ENCODE measurements at regions not wholly inside any gene's neighbourhood (a gene's known extent, or its start where the extent isn't known, plus 50 kb on each side); places are given as distances from the start of the nearest gene placed in this dataset.
"Not testable (repeated sequence)": the region's sequence is repeated elsewhere in the genome, so short reads cannot be mapped to it uniquely, and the experiment has no call there.

DNA sequence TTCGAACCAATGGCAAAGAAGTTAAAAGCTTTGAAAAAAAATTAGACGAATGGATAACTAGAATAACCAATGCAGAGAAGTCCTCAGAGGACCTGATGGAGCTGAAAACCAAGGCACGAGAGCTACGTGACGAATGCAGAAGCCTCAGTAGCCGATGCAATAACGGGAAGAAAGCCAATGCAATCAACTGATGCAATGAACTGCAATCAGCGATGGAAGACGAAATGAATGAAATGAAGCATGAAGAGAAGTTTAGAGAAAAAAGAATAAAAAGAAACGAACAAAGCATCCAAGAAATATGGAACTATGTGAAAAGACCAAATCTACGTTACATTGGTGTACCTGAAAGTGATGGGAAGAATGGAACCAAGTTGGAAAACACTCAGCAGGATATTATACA is 52.6 kb upstream of the MRPS30 start:
- H3K9ac ChIP-seq; H3F3A ChIP-seq (ENCODE audit: low read depth); H3K36me3 ChIP-seq; H3K27ac ChIP-seq; H4K20me1 ChIP-seq (ENCODE audit: low read depth); H3K27me3 ChIP-seq; H3K4me3 Mint-ChIP-seq; H3K4me1 Mint-ChIP-seq; H3K4me2 ChIP-seq; H3K4me3 ChIP-seq; H3K9me3 Mint-ChIP-seq; H3K79me2 ChIP-seq (ENCODE audit: low read depth); H2AFZ ChIP-seq (replicated peaks); H3K9me3 ChIP-seq (ENCODE audit: low read depth); DNase-seq (ENCODE audit: low spot score); H3K27me3 Mint-ChIP-seq (ENCODE audit: insufficient read depth, low read depth); H3K36me3 Mint-ChIP-seq; H3K27ac Mint-ChIP-seq; H3K4me1 ChIP-seq: not testable (repeated sequence)

DNA sequence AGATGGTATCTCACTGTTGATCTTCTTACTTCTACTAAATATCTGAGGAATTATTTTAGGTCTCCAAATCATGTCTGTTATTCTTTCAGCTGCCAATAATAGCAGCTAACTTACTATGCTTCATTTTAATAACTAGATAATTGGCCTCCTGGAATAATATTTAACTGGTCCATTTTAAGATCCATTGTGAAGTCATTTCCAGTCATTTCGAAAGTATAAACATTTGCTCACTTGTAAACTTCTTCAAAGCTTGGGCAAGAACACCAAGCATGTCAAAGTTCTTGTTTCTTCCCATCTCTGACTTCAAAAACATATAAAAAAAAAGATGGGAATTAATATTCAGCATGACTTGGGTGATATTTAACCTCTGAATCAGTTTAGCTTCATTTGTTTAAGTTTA is 61.4 kb upstream of the MRPS30 start:
- no peaks in the 10 kb centered on the region for H4K20me1 ChIP-seq (ENCODE audit: low read depth)
- no peak for DNase-seq (ENCODE audit: low spot score)
- Mint-ChIP-seq H3K9me3 (no peaks in the 10 kb centered on the region), H3K4me1 (peaks cover 5% of the 10 kb centered on the region), H3K27ac (no peak overlapping the region), H3K4me3 (no peak overlapping the region), H3K27me3 (ENCODE audit: insufficient read depth, low read depth) (no peaks in the 10 kb centered on the region), H3K36me3 (no peaks in the 10 kb centered on the region)
- no peak overlapping the region for H3K4me2 ChIP-seq
- H3K4me1 ChIP-seq, result peaks cover 6% of the 10 kb centered on the region
- H3K9ac ChIP-seq, result no peak overlapping the region
- H2AFZ ChIP-seq (replicated peaks), result no peak overlapping the region
- H3K36me3 ChIP-seq, result no peaks in the 10 kb centered on the region
- H3K27me3 ChIP-seq, result no peaks in the 10 kb centered on the region
- no peaks in the 10 kb centered on the region for H3F3A ChIP-seq (ENCODE audit: low read depth)
- TF ChIP-seq EZH2 (IDR thresholded peaks at IDR 0.05) (no peak), EZH2phosphoT487 (IDR thresholded peaks at IDR 0.05) (no peak)
- TF ChIP-seq, protein P1, sequence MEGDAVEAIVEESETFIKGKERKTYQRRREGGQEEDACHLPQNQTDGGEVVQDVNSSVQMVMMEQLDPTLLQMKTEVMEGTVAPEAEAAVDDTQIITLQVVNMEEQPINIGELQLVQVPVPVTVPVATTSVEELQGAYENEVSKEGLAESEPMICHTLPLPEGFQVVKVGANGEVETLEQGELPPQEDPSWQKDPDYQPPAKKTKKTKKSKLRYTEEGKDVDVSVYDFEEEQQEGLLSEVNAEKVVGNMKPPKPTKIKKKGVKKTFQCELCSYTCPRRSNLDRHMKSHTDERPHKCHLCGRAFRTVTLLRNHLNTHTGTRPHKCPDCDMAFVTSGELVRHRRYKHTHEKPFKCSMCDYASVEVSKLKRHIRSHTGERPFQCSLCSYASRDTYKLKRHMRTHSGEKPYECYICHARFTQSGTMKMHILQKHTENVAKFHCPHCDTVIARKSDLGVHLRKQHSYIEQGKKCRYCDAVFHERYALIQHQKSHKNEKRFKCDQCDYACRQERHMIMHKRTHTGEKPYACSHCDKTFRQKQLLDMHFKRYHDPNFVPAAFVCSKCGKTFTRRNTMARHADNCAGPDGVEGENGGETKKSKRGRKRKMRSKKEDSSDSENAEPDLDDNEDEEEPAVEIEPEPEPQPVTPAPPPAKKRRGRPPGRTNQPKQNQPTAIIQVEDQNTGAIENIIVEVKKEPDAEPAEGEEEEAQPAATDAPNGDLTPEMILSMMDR (IDR thresholded peaks at IDR 0.05), result no peak
- H3K9me3 ChIP-seq (ENCODE audit: low read depth), result no peaks in the 10 kb centered on the region
- H3K79me2 ChIP-seq (ENCODE audit: low read depth), result no peaks in the 10 kb centered on the region
- H3K27ac ChIP-seq, result no peak overlapping the region
- H3K4me3 ChIP-seq, result no peak overlapping the region

DNA sequence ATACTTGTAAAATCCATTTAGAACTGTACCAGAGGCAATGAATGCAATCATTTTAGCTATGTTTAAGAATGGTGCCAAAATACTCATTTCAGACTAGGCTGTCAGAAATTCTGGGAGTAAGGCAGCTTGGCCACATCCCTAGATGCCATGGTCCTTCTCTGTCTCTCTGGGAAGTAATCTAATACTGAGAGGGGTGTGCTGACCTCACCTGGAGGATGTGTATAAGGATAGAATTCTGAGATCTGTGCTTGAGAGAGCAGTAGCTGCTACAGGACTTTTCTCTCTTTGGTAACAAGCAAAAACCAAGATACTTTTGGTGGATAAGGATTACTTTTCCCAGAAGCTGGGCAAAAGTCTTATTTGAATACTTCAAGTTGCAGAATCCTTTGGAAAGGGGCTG is 68.1 kb upstream of the MRPS30 start:
- TF ChIP-seq, protein P1 (IDR thresholded peaks at IDR 0.05), result no peak
- TF ChIP-seq EZH2phosphoT487 (IDR thresholded peaks at IDR 0.05) (no peak), EZH2 (IDR thresholded peaks at IDR 0.05) (no peak)

DNA sequence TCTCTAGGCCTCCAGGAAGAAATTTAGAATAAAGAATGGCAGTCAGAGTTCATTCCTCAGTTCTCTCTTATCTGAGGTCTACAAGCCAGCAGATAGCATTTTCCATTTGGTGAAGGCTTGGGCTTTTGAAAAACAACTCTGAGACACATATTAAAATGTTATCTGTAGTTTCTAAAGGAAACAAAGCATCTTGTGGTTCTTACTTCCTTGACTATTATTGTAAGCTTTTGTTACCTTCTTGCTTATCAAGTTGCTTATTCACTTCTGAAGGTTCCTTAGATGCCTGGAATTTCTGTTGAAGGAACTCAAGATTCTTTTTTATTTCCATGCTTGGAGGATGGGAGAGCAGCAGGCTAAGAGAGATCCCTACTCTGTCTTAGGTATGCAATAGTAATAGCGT is 79.2 kb upstream of the MRPS30 start:
- no peak for DNase-seq (ENCODE audit: low spot score)
- no peaks in the 10 kb centered on the region for H3K27me3 ChIP-seq
- Mint-ChIP-seq H3K27ac (no peak overlapping the region), H3K36me3 (no peaks in the 10 kb centered on the region), H3K9me3 (peaks cover 8% of the 10 kb centered on the region), H3K4me1 (peaks cover 5% of the 10 kb centered on the region), H3K4me3 (no peak overlapping the region), H3K27me3 (ENCODE audit: insufficient read depth, low read depth) (no peaks in the 10 kb centered on the region)
- no peaks in the 10 kb centered on the region for H4K20me1 ChIP-seq (ENCODE audit: low read depth)
- H3K27ac ChIP-seq, result no peak overlapping the region
- TF ChIP-seq EZH2 (IDR thresholded peaks at IDR 0.05) (no peak), EZH2phosphoT487 (IDR thresholded peaks at IDR 0.05) (no peak)
- TF ChIP-seq, protein P1 (IDR thresholded peaks at IDR 0.05), result no peak
- H3K79me2 ChIP-seq (ENCODE audit: low read depth), result no peaks in the 10 kb centered on the region
- peaks cover 4% of the 10 kb centered on the region for H3K9me3 ChIP-seq (ENCODE audit: low read depth)
- no peak overlapping the region for H3K4me3 ChIP-seq
- H3F3A ChIP-seq (ENCODE audit: low read depth), result no peaks in the 10 kb centered on the region
- H3K9ac ChIP-seq, result no peak overlapping the region
- H3K36me3 ChIP-seq, result no peaks in the 10 kb centered on the region
- H3K4me2 ChIP-seq, result no peak overlapping the region
- H3K4me1 ChIP-seq, result peaks cover 10% of the 10 kb centered on the region
- no peak overlapping the region for H2AFZ ChIP-seq (replicated peaks)

More for the DNA sequence above, 68.1 kb upstream of the MRPS30 start:
- H3K27me3 ChIP-seq, result no peaks in the 10 kb centered on the region
- no peak overlapping the region for H3K27ac ChIP-seq
- H3F3A ChIP-seq (ENCODE audit: low read depth), result no peaks in the 10 kb centered on the region
- DNase-seq (ENCODE audit: low spot score), result peak; percentile 9
- H3K36me3 ChIP-seq, result no peaks in the 10 kb centered on the region
- Mint-ChIP-seq H3K4me1 (no peaks in the 10 kb centered on the region), H3K27ac (no peak overlapping the region), H3K36me3 (no peaks in the 10 kb centered on the region), H3K4me3 (no peak overlapping the region), H3K27me3 (ENCODE audit: insufficient read depth, low read depth) (peaks cover 3% of the 10 kb centered on the region), H3K9me3 (no peaks in the 10 kb centered on the region)
- H4K20me1 ChIP-seq (ENCODE audit: low read depth), result no peaks in the 10 kb centered on the region
- H3K9me3 ChIP-seq (ENCODE audit: low read depth), result no peaks in the 10 kb centered on the region
- H3K4me1 ChIP-seq, result no peaks in the 10 kb centered on the region
- H3K9ac ChIP-seq, result no peak overlapping the region
- no peak overlapping the region for H3K4me2 ChIP-seq
- H3K4me3 ChIP-seq, result no peak overlapping the region
- H2AFZ ChIP-seq (replicated peaks), result no peak overlapping the region
- no peaks in the 10 kb centered on the region for H3K79me2 ChIP-seq (ENCODE audit: low read depth)
